Stimulated activated CD4-positive, alpha-beta T cell treated with anti-CD3 and anti-CD28 coated beads, Interleukin-12 subunit alpha, Interleukin-12 subunit beta, amount 100 ng/mL, for 24 hours (primary cell): ENCODE measurements at regions not wholly inside any gene's neighbourhood (a gene's known extent, or its start where the extent isn't known, plus 50 kb on each side); places are given as distances from the start of the nearest gene placed in this dataset.
A peak's percentile ranks its signal among the peaks of the same experiment; 100 is the strongest.

Experiments used
- DNase-seq, 2 experiments: peaks; one replicate each; pipeline ENCODE4 v3.0.0-alpha.2; 2020; ENCODE audit warnings: low read depth in 2 of 2

DNA sequence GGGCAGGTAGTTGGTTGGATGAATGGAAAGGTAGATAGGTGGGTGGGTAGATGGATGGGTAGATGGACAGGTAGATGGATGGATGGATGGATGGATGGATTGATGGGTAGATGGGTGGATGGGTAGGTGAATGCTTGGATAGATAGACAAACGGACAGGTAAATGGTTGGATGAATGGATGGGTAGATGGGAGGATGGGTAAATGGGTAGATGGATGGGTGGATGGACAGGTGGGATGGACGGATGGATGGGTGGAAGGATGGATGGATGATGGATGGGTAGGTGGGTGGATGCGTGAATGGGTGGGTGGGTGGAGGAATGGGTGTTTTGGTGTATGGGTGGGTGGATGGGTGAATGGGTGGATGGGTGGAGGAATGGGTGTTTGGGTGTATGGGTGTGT is 50.1 kb upstream of the ASAP2 start:
- no peak for DNase-seq

DNA sequence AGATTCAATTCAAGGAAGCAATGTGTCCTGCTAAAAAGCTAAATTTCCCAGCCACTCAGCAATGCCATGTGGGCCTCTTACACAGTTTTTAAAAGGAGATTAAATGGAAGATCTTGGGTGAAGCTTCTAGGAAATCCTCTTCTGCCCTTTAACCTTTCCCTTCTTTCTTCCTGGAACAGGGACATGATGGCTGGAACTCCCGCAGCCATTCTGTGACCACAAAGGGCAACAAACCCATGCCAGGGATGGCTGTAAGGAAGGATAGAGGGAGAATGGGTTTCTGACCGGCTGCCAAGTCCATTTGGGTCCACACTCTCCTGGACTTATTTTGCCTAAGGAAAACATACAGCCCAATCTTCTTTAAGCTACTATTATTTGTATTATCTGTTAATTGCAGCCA is 52.6 kb upstream of the ASAP2 start:
- DNase-seq, result no peak

DNA sequence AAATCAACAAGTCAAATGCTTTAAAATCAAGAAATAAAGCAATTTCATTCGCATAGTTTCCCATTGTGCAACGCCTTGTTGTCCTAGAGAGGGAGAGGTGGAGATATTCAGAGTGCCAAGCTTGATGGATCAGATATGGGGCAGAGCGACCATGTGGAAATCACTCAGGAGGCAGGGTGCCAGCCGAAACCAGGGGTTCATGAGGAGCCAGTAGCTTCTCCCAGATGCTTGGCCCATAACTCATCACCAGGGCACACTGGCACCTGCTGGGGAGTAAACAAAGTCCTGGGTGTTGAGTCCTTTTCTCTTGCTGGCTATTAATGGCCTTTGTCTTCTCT is 53.0 kb upstream of the ASAP2 start:
- no peak for DNase-seq

DNA sequence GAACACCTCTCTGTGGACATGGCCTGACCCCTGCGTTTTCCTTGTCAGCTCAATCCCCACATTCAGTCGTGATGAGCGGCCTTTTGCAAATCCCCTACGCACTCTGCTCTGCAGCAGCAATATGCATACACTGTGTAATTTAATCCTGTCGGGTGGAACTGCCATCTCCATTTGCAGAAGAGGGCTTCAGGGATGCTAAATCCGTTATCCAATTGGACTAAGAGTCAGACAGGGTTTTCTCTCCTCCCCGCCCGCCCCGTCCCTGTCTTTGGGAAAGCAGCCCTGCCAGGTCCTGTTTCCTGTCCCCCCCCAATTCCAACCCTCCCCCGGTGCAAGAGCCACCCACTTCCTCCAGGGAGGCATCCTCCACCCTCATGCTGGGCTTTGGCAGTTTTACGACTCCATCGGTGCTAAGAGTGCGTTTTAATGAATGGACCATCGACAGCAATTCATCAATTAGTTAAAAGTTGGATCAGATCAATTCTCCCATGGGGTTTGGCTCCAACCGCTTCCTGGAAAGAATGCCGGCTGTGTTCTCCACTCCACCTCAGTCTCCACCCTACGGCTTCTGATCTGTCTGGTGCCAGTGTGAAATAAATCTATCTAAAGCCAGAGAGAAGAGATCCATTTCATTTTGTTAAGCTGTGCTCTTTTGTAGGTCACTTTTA is 53.5 kb upstream of the ASAP2 start:
- no peak for DNase-seq

DNA sequence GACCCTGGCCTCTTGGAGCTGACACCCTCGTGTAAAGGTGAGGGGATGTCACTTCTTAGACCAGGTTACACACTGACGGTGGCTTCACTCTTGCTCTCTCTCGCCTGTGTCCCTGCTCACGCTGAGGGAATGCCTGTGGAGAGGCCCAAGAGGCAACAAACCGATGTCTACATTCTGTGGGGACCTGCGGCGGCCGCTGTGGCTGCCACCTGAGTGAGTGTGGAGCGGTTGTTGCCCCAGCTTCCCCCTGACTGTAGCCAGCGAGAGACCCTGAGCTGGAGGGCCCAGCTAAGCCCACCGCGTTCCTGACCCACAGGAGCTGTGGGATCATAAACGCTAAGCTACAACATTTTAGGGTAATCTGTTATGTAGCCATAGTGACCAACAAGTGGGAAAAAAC is 55.7 kb upstream of the ASAP2 start:
- no peak for DNase-seq

DNA sequence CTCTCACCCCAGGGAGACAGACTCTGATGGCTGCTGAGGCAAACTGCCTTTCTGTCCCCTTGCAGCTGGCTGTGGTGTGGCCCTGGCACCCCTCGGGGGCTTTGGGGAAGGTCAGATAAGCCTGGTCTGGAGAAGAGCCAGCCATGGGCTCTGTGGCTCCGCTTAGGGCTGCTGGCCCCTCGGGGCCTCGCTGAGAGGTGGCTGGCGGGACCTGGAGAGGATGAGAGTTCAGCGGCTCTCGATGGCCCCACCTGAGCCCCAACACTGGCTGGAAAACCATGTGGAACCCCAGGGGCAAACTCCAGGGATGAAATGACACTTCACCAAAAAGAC is 56.1 kb upstream of the ASAP2 start:
- no peak for DNase-seq

DNA sequence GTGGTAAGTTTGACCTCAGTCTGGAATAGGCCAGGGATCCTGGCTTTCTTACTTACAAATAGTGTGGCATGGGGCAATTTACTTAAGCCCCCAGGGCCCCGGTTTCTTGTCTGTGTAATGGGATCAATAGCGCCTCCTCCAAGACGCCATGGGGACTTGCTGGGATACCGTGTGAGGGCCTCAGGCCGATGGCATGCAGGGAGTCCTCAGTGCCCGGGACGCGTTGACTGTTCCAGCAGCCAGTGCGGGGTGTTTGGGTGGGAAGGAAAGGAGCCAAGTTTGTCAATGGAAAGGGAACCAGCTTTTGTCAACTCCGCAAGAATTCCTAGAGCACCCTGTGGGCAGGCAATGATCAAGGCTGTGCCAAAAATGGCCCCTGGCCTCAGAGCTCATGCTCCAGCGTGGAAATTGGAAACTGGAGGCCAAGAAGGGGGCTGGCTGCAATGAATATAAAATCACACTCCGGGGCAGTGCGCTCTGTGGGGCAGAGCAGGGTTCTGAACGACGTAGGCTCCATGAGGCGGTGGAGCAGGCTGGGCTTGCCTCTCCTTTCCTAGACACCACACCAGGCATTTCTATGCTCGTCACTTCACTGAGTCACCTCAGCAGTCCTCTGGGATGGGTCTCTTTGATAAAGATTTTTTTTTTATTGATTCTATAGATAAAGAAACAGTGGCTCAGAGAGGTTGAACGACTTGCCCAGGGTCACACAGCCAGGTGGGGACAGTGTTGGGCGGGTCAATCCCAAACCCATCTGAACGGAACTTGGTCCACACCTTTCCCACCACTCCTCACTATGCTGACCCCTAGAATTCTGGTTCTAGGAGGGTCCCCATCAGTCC is 56.7 kb upstream of the ASAP2 start:
- DNase-seq, result no peak

DNA sequence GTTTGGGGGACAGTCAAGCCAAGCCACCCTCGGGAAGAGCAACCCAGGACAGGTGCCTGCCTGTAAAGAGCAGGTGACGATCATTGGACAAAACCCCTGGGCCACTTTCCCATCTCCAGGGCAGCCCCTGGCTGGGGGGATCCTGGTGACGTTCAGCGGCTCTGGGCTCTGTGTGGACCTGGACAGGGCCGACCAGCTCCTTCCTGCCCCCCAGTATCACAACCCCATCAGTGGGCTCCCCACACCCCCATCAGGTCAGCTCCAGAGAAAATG is 57.3 kb upstream of the ASAP2 start:
- DNase-seq, result no peak

DNA sequence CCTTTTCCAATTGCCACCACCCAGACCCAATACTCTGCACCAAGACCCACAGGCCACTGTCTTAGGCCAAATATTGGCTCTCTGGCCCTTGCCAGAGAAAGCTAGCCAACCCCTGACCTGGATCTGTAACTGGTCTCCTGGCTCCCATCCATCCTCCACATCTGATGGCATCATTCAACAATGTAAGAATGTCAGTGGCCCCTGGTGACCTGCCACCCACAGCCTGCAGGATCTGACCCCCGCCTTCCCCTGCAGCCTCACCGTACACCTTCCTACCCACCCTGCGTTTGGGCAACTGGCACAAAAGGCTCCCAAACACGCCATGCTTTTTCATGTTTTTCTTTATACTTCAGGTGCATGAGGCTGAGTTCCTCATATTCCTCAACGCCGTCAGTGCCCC is 60.0 kb upstream of the ASAP2 start:
- no peak for DNase-seq

DNA sequence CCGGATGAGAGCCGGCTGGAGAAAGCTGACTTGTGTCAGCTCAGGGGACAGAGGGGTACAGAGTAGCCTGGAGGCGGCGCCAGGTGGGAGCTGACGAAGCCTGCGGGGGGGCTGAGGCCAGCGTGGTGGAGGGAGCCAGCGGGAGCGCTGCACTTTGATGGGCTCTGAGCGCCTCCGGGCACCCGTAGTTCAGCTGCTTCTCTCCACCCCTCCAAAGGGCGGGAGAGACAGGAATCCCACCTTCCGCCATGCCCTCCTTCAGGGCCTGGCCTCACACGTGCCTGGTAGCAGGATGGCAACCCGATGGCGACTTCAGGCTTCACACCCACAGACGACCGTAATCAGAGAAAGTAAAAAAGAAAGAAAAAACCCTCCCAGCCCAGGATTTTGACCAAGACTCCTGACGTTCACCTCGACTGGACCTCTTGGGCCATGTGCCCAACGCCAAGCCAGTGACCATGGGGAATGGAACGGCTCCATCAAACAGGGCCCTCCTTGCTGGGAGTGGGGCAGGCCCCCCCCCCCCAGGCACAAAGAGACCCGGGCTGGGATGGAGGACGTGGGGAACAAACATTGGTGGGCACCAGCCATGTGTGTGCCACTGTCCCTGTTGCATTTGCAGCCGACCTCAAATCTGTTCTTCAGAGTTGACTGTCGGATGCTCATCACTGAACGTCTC is 60.7 kb upstream of the ASAP2 start:
- no peak for DNase-seq

DNA sequence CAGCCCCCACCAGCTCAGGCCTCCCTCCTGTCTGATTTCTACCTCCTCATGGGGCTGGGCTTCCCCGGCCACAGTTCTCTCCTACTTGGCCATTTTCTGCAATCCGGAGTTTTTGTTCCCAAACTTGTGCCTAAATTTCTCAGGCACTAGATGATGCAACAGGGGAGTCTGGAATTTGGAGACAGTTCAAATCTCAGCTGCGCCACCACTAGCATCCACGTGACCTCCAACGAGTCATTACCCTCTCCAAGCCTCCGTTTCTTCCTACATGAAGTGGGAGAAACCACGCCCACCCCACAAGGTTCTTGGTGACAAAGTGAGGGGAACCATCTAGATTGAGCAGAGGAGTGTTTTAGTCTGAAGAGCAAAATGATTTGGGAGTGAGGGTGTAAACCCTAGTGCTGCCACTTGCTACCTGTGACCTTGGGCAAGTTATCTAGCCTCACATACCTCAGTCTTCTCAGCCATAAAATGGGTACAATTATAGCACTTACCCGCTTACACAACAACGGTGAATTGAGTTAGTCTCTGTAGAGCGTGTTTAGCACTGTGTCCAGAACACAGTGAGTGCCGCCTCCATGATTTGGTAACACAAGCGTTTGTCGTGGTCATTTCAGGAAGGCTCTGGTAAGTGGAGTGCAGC is 61.4 kb upstream of the ASAP2 start:
- DNase-seq, result no peak

DNA sequence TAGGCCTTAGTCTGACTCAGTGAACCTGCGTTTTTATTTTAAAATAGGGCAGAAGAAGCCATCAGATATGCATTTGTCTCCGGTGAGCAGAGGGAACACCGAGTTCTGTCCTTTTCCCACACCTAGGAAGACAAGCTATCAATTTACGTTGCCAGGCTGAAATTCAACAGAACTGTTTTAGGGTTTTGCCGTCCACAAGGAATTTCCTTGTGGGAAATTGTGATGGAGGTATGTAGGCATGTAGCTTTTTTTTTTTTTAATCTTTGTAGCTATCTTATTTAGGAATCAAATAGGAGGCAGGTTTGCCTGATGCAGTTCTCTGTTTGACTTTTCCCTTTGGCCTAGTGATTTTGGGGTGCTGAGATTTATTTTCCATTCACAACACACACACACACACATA is 62.0 kb upstream of the ASAP2 start:
- no peak for DNase-seq

DNA sequence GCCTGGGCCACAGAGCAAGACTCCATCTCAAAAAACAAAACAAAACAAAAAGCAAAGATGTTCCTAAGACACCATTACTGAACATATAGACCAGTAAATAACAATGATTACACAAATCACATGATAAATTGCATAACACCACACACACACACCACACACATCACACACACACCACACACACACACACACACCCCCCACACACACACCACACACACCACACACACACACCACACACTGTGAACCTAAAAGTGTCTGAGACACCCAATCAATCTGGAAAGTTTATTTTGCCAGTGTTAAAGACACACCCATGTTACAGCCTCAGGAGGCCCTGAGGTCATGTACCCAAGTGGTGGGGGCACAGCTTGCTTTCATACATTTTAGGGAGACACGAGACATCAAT is 62.6 kb upstream of the ASAP2 start:
- no peak for DNase-seq

DNA sequence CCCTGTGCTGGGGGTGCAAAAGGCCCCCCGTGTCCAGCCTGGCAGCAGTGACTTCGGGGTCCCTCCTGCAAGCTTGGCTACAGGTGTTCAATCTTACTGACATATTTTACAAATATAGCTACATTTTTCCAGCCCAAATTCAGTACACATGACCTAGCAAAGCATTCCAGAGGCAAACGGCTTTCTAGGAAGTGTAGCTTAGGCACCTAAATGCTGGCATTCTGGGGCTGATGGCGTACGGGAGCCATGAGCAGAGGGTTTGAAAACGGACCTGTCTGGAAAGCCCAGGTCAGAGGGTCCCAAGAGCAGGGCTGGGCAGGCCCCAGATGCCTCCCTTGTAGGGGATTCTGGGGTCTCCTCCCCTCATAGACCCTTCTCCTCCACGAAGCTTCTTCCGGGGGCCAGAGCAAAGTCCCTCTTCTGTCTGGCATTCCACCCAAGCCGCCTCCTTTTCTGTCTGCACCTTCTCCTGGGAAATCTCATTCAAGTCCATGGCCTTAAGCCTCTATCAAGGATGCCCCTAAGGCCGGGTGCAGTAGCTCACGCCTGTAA is 63.3 kb upstream of the ASAP2 start:
- DNase-seq, result no peak

DNA sequence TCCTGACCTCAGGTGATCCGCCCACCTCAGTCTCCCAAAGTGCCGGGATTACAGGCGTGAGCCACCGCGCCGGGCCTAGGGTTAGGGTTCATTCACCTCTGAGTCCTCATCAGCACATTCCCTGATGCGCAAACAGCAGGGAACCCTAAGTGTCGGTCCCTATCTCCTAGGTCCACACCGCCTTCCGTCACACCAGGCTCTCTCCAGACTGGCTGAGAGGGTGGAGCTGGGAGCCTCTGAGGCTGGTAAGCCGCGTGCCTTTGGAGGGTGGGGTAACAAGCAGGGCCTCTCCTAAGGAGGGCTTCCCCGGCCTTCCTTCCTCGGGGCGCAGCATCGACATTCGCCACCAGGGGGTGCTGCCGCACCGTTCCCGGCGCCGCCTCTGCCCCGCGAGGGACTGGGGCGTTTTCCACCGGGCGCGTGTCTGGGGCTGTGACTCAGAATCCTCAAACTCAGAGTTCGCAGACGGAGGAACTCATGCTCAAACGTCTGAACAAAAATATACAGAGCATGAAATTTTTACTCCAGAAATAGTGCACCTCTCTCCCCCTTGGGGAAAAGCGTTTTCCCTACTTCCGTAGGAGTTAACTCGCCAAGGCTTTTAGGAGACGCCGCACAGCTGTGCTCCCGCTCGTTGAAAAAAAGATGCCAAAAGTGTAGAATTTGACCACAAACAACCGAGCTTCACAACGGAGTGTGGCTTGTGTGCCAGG is 63.9 kb upstream of the ASAP2 start:
- peak; percentile 75 to 83 for DNase-seq

DNA sequence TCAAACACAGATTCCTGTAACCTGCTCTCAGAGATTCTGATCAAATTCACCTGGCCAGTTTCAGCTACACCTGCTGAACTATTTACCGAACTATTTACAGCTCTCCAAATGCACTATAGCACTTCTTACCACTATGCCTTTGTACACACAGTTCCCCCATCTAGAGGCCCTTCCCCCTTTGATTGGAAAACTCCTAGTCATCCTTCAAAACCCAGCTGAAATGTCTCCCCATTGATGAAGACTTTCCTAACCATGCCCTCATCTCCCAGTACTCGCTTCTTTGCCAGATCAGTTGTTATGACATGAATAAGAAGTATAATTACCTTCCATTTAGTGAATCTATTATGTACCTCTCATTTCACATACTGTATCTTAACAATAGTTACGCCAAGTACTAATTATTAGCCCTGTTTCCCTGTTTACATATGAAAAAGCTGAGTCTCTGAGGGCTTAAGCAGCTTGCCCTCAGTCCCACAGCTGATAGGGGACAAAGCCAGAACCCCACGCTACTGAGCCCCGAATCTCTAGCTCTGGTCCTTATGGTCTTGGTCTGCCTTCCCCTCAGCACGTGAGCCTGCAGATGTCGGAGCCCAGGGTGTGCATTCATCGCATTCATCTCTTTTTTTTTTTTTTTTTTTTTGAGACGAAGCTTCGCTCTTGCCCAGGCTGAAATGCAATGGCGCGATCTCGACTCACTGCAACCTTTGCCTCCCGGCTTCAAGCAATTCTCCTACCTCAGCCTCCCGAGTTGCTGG is 64.7 kb upstream of the ASAP2 start:
- no peak for DNase-seq

DNA sequence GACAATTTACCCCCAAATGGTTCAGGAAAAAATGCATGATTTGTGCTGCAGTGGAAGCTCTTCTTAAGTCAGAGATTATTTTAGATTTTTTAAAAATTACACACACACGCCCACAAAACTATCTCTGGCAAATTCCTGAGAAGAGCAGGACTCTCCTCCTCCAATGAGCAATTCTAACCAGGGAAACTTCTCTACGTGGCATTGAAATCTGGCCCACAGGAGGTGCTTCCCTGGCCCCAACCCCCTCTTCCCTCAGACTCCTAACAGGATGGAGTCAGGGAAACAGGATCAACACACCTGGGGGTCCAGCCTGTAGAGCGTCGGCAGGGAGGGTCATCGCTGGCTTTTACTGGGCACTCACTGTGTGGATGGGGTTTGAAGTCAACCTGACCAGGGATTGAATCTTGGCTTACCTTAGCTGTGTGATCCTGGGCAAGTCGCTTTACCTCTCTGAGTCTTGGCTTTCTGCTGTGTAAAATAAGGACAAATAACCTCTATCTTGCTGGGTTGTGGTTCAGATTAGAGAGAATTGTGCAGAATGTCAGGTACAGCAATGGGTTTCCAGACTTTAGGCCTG is 65.4 kb upstream of the ASAP2 start:
- DNase-seq, result no peak

DNA sequence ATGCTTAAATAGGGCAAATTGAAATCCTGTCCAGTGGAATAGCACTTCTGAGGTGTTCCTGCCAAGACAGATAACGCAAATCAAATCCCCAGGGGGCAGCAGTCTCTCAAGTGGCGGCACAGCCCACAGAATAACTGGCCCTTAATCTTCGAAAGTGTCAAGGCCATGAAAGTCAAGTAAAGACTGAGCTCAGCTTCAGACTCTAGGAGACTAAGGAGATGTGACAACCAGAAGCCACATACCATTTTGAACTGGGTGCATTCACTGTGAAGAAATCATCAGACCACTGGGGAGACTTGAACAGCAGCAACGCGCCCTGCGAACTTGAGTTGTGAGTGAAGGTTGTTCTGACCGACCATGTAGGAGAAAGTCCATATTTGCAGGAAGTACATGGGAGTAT is 66.0 kb upstream of the ASAP2 start:
- no peak for DNase-seq

DNA sequence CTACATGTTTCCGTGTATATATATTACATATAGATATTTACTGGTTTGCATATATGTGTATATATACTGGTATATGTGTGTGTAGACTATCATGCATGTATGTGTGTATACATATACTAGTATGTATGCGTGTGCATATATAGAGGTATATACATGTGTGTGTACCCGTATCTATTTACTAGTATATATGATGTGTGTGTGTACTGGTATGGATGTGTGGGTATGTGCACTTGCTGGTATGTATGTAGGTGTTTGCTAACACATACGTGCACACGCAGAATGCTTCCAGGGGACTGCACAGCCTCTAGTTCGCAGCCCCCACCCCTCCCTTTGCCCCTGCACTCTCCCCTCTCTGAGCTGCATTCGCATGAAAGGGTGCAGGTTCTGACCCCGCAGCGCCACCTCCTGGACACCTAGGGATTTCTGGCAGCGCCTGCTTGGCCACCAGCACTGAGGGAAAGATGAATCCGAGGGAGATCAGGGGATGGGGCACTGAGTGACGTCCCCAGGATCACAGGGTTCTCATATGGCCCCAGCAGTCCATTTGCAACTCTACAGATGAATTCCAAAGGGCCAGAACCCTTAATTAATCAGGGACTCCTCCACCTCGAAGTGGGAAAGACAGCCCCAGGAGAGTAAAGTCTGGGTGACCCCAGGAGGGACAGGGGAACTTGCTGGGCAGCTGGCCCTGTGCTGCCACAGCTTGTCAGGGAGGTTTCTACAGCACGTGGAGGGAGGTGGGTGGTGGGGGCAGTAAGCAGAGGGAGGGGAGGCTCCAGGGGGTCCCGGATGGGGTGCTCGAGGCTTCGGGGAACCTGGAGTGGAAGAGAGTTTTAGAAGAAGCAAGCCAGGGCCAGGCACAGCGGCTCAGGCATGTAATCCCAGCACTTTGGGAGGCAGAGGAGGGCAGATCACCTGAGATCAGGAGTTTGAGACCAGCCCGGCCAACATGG is 66.8 kb upstream of the ASAP2 start:
- DNase-seq, result peak; percentile 44 to 68
